ENCODE measurements at regions not wholly inside any gene's neighbourhood (a gene's known extent, or its start where the extent isn't known, plus 50 kb on each side); places are given as distances from the start of the nearest gene placed in this dataset.

DNA sequence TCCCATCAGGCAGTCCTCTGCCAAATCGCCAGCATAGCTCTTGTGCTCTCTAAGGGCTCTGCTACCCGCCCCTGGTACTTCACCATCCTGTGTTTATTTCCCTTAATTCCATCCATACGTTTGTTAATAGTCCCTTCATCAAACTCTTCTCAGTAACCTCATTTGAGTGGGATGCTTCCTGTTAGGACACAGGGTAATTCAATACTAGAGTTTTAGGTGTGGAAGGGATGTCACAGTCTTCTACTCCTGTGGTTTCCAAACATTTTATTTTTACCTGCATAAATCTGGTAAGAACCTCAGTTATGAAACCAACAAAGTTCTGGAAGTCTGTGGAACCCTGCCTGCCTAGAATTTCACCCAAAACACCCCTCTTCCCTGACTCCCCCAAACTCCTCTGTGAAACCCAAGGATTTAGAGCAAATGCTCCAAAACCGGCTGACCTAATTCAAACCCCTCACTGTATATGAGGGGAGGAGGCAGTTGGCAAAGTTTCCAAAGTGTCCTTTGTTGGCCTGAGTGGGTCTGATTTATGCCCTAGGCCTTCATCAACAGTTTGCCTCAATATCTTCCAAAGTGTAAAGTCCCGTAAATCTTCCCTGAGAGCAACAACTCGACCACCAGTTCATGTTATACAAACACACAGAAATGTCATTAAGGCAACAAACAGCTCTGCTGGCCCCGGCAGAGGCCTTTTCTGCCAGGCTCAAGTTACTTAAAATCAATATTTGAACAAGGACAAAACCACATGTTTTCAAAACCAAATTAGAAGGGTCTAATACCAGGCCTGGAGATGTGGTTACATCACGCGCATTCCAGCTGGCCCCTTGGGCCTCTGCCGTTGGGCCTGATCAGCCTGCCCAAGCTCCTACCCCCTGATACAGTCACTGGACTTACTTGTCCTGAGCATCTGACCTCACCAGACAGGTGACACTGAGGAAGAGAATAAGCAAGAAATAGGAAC, 82.4 kb upstream of the FGGY start:
- TF ChIP-seq, protein P1, sequence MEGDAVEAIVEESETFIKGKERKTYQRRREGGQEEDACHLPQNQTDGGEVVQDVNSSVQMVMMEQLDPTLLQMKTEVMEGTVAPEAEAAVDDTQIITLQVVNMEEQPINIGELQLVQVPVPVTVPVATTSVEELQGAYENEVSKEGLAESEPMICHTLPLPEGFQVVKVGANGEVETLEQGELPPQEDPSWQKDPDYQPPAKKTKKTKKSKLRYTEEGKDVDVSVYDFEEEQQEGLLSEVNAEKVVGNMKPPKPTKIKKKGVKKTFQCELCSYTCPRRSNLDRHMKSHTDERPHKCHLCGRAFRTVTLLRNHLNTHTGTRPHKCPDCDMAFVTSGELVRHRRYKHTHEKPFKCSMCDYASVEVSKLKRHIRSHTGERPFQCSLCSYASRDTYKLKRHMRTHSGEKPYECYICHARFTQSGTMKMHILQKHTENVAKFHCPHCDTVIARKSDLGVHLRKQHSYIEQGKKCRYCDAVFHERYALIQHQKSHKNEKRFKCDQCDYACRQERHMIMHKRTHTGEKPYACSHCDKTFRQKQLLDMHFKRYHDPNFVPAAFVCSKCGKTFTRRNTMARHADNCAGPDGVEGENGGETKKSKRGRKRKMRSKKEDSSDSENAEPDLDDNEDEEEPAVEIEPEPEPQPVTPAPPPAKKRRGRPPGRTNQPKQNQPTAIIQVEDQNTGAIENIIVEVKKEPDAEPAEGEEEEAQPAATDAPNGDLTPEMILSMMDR (IDR thresholded peaks at IDR 0.05; ENCODE audit: insufficient read depth, low read length) = no peak
- TF ChIP-seq POLR2AphosphoS5 (IDR thresholded peaks at IDR 0.05; ENCODE audit: low read depth) (no peak), GABPA (IDR thresholded peaks at IDR 0.05; ENCODE audit: low read depth) (no peak), SPI1 (IDR thresholded peaks at IDR 0.05; ENCODE audit: borderline replicate concordance, low read depth) (no peak)
- TF ChIP-seq, protein P2, sequence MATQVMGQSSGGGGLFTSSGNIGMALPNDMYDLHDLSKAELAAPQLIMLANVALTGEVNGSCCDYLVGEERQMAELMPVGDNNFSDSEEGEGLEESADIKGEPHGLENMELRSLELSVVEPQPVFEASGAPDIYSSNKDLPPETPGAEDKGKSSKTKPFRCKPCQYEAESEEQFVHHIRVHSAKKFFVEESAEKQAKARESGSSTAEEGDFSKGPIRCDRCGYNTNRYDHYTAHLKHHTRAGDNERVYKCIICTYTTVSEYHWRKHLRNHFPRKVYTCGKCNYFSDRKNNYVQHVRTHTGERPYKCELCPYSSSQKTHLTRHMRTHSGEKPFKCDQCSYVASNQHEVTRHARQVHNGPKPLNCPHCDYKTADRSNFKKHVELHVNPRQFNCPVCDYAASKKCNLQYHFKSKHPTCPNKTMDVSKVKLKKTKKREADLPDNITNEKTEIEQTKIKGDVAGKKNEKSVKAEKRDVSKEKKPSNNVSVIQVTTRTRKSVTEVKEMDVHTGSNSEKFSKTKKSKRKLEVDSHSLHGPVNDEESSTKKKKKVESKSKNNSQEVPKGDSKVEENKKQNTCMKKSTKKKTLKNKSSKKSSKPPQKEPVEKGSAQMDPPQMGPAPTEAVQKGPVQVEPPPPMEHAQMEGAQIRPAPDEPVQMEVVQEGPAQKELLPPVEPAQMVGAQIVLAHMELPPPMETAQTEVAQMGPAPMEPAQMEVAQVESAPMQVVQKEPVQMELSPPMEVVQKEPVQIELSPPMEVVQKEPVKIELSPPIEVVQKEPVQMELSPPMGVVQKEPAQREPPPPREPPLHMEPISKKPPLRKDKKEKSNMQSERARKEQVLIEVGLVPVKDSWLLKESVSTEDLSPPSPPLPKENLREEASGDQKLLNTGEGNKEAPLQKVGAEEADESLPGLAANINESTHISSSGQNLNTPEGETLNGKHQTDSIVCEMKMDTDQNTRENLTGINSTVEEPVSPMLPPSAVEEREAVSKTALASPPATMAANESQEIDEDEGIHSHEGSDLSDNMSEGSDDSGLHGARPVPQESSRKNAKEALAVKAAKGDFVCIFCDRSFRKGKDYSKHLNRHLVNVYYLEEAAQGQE (IDR thresholded peaks at IDR 0.05; ENCODE audit: insufficient replicate concordance, low read depth) = no peak

All from HL-60 (cell line).